ENCODE measurements at regions not wholly inside any gene's neighbourhood (a gene's known extent, or its start where the extent isn't known, plus 50 kb on each side); places are given as distances from the start of the nearest gene placed in this dataset.
A peak's percentile ranks its signal among the peaks of the same experiment; 100 is the strongest.

DNA sequence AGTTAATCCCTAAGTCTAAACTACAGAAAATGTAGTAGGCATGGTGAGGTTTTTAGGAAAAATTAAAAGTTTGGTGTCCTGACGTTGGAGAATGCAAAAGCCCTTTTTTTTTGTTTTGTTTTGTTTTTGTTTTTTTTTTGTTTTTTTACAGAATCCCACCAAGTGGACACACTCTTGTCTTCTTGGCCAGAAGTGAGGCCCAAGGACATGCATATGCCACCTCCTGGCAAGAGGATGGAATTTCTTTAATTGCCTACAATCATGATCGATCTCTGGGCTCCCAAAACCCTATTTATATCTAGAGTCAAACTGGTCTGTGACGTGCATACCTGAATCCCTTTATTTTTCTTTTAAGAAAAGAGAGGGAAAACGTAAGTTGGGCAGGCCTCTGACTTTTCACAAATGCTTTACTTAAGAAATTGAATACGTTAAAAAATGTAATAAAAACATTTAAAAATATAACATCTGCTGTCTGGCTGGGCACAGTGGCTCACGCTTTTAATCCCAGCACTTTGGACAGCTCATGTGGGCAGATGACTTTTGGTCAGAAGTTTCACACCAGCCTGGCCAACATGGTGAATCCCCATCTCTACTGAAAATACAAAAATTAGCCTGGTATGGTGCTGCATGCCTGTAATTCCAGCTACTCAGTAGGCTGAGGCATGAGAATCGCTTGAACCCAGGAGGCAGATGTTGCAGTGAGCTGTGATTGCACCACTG, 502.7 kb downstream of the CBLN2 start:
- Histone ChIP-seq H3K36me3 (replicated peaks) (no peaks in the 10 kb centered on the region), H3K27ac (no peak overlapping the region), H3K27me3 (replicated peaks) (no peaks in the 10 kb centered on the region), H3K4me3 (ENCODE audit: low read depth, low read length) (no peak overlapping the region)
- DNase-seq = no peak
- TF ChIP-seq, protein P1, sequence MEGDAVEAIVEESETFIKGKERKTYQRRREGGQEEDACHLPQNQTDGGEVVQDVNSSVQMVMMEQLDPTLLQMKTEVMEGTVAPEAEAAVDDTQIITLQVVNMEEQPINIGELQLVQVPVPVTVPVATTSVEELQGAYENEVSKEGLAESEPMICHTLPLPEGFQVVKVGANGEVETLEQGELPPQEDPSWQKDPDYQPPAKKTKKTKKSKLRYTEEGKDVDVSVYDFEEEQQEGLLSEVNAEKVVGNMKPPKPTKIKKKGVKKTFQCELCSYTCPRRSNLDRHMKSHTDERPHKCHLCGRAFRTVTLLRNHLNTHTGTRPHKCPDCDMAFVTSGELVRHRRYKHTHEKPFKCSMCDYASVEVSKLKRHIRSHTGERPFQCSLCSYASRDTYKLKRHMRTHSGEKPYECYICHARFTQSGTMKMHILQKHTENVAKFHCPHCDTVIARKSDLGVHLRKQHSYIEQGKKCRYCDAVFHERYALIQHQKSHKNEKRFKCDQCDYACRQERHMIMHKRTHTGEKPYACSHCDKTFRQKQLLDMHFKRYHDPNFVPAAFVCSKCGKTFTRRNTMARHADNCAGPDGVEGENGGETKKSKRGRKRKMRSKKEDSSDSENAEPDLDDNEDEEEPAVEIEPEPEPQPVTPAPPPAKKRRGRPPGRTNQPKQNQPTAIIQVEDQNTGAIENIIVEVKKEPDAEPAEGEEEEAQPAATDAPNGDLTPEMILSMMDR (IDR thresholded peaks at IDR 0.05; ENCODE audit: low read depth, low read length, missing control alignments) = peak; percentile 13
- in situ Hi-C loops (cut with HindIII; ENCODE audit: low pct_ligation_motif_present, low sequenced_read_pairs) = no loop called here

DNA sequence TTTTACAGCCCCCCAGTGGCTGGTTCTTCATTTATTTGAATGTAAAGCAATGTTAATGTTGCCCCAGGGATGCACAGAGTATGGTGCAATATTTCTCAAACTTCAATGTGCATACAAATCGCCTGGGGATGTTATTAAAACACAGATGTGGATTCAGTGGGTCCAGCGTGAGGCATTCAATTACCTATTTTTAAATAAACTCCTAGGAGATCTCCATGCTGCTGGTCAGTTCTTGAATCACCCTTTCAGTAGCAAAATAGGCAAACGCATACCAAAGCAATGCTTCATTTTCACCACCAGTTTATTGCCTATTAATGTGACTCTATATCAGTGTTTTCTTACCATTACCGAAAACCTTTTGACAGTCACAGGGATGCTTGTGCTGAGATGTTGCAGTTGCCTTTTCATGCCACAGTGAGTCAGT, 530.7 kb downstream of the CBLN2 start:
- TF ChIP-seq, protein P1 (IDR thresholded peaks at IDR 0.05; ENCODE audit: low read depth, low read length, missing control alignments) = no peak
- no peak for DNase-seq
- no peaks in the 10 kb centered on the region for H3K27me3 ChIP-seq (replicated peaks)
- H3K36me3 ChIP-seq (replicated peaks) = no peaks in the 10 kb centered on the region
- no peak overlapping the region for H3K27ac ChIP-seq
- in situ Hi-C loops (cut with HindIII; ENCODE audit: low pct_ligation_motif_present, low sequenced_read_pairs) = no loop called here
- no peak overlapping the region for H3K4me3 ChIP-seq (ENCODE audit: low read depth, low read length)

DNA sequence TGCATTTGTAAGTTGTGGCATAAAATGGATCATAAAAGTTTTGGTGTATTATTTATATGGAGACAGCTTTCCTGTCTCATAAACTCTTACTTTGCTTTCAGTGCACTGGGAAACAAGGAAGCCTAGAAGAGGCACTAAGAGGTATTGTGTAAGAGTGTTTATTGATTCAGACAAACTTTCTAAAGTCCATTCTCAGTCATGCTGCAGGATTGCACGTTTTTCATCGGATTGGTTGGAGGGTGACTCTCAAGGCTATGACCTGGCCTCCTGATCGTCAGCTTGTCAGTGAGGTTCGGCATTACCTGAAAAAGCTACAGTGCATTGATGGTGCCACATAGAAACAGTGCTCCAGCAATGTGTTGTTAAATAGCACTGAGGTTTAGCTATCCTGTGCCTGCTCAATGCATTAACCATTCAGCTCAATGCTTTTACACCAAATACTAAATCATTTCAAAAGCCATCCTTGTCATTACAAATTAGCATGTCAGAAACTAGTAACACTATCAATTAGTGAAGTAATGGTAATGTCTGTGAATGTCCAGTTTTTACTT, 545.5 kb downstream of the CBLN2 start:
- Histone ChIP-seq H3K4me3 (ENCODE audit: low read depth, low read length) (no peak overlapping the region), H3K27ac (no peak overlapping the region), H3K36me3 (replicated peaks) (no peaks in the 10 kb centered on the region), H3K27me3 (replicated peaks) (no peaks in the 10 kb centered on the region)
- in situ Hi-C loops (cut with HindIII; ENCODE audit: low pct_ligation_motif_present, low sequenced_read_pairs) = no loop called here
- TF ChIP-seq, protein P1 (IDR thresholded peaks at IDR 0.05; ENCODE audit: low read depth, low read length, missing control alignments) = no peak
- DNase-seq = no peak

DNA sequence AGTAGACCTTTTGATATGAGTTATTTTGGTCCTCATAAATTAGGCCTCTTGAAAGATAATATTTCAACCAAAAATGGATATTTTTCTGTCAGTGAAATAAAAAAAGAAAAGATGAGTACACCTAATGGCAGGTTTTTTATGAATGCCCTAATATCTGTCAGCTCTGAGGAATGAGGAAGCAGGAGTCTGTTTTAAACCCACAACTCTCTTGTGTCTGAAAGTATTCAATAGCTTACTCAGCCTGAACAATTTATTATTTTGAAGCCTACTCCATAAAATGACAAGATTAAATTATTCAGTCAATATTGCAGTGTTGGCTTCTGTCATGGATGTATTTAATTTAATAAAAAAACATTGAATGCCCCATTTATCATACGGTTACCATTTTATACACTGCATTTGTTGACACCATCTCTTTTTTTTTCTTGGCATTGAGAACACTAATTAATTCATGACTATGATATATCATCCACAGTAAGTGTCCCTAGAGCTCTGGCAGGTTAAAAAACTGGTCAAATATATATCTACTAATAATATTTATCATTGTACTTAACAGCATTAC, 548.2 kb downstream of the CBLN2 start:
- TF ChIP-seq, protein P1 (IDR thresholded peaks at IDR 0.05; ENCODE audit: low read depth, low read length, missing control alignments) = no peak
- in situ Hi-C loops (cut with HindIII; ENCODE audit: low pct_ligation_motif_present, low sequenced_read_pairs) = no loop called here
- Histone ChIP-seq H3K4me3 (ENCODE audit: low read depth, low read length) (no peak overlapping the region), H3K27me3 (replicated peaks) (no peaks in the 10 kb centered on the region), H3K27ac (no peak overlapping the region), H3K36me3 (replicated peaks) (no peaks in the 10 kb centered on the region)
- DNase-seq = no peak

DNA sequence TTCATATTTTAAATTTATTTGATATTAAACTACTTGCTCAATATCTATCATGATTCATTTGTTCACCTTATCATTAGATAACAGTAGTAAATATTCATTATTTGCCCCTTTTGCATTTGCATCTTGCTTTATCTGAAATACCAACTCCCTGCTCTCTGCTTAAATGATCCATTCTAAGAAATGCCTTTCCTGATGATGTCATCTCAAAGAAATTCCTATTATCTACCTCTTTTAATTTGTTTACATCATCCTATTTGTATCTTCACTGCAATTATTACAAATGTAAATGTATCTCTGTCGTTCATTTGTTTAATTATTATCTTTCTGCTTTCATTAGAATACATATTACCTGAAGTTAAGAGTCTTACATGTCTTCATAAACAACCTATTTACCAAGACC, 549.9 kb downstream of the CBLN2 start:
- no peak for DNase-seq
- no peak overlapping the region for H3K4me3 ChIP-seq (ENCODE audit: low read depth, low read length)
- H3K36me3 ChIP-seq (replicated peaks) = no peaks in the 10 kb centered on the region
- H3K27ac ChIP-seq = no peak overlapping the region
- H3K27me3 ChIP-seq (replicated peaks) = no peaks in the 10 kb centered on the region
- in situ Hi-C loops (cut with HindIII; ENCODE audit: low pct_ligation_motif_present, low sequenced_read_pairs) = no loop called here
- TF ChIP-seq, protein P1 (IDR thresholded peaks at IDR 0.05; ENCODE audit: low read depth, low read length, missing control alignments) = no peak

All from brain microvascular endothelial cell (primary cell).